BJ (cell line): ENCODE measurements at regions not wholly inside any gene's neighbourhood (a gene's known extent, or its start where the extent isn't known, plus 50 kb on each side); places are given as distances from the start of the nearest gene placed in this dataset.

Experiments used
- CTCF ChIA-PET: fragments of 350-600 bp; formaldehyde crosslinking; extraction: SDS; loops from one replicate; lab custom pipeline; 2021; ENCODE audit warnings: antibody characterized with exemption, inconsistent platforms; lab: Yijun Ruan, JAX
- POLR2A ChIA-PET: fragments of 300-600 bp; sonication (Branson Sonifier 250); formaldehyde crosslinking; extraction: SDS; loops from one replicate; lab custom pipeline; 2021; ENCODE audit warnings: antibody characterized with exemption; lab: Charles Lee
- DNase-seq: peaks from one replicate; pipeline ENCODE4 v3.0.0-alpha.2; 2011; ENCODE audit warnings: low read depth
- H3K27me3 ChIP-seq: 2 replicates; pipeline ENCODE4 v1.6.0; 2011; ENCODE audit warnings: low read length; ENCODE audit not compliant: control insufficient read depth, insufficient read depth
- H3K36me3 ChIP-seq: 2 replicates; pipeline ENCODE4 v1.5.1; 2011; ENCODE audit warnings: low read length; ENCODE audit not compliant: control insufficient read depth, insufficient read depth
- H3K4me3 ChIP-seq: 2 replicates; pipeline ENCODE4 v1.5.1; 2011; ENCODE audit warnings: low read depth, mild to moderate bottlenecking, control low read depth, low read length
- CTCF ChIP-seq: IDR thresholded peaks from 2 replicates; pipeline ENCODE4 v1.5.1; 2011; ENCODE audit warnings: low read depth, mild to moderate bottlenecking, control low read depth, inconsistent platforms, low read length, moderate library complexity; ENCODE audit not compliant: insufficient read depth

GRCh38 chr4:33063241-33063640 is 2343.1 kb downstream of the PCDH7 start:
- no peak for TF ChIP-seq CTCF
- Histone ChIP-seq H3K27me3 (no peaks in the 10 kb centered on the region), H3K36me3 (no peaks in the 10 kb centered on the region), H3K4me3 (no peak overlapping the region)
- CTCF ChIA-PET, result interaction anchor here (4.0 kb wide), 1 partner anchor 12 kb away, joined by 26 read pairs; no protein-coding TSS in a partner anchor
- peak; percentile 69 for DNase-seq
- POLR2A ChIA-PET, result interaction anchor here (0.7 kb wide), 1 partner anchor 26 kb away, joined by 3 read pairs; no protein-coding TSS in a partner anchor

GRCh38 chr4:33064238-33064637 is 2344.1 kb downstream of the PCDH7 start:
- H3K27me3 ChIP-seq, result no peaks in the 10 kb centered on the region
- no peak overlapping the region for H3K4me3 ChIP-seq
- no peak for TF ChIP-seq CTCF
- DNase-seq, result no peak
- ChIA-PET CTCF (interaction anchor here (1.3 kb wide), 1 partner anchor 24 kb away, joined by 3 read pairs; no protein-coding TSS in a partner anchor), POLR2A (no interaction called here)
- H3K36me3 ChIP-seq, result no peaks in the 10 kb centered on the region

GRCh38 chr4:33065749-33066148 is 2345.6 kb downstream of the PCDH7 start:
- POLR2A ChIA-PET, result no interaction called here
- CTCF ChIA-PET, result interaction anchor here (1.0 kb wide), 2 partner anchors 13 to 27 kb away, joined by 3 to 4 read pairs; no protein-coding TSS in a partner anchor

GRCh38 chr4:33067221-33067620 is 2347.1 kb downstream of the PCDH7 start:
- no peak for TF ChIP-seq CTCF
- Histone ChIP-seq H3K27me3 (no peaks in the 10 kb centered on the region), H3K4me3 (no peak overlapping the region), H3K36me3 (no peaks in the 10 kb centered on the region)
- POLR2A ChIA-PET, result no interaction called here
- no peak for DNase-seq
- CTCF ChIA-PET, result no interaction called here

More at GRCh38 chr4:33065749-33066148, 2345.6 kb downstream of the PCDH7 start:
- TF ChIP-seq CTCF, result no peak
- Histone ChIP-seq H3K4me3 (no peak overlapping the region), H3K36me3 (no peaks in the 10 kb centered on the region), H3K27me3 (no peaks in the 10 kb centered on the region)
- DNase-seq, result no peak

GRCh38 chr4:33068539-33068938 is 2348.4 kb downstream of the PCDH7 start:
- POLR2A ChIA-PET, result no interaction called here
- no peak overlapping the region for H3K4me3 ChIP-seq
- TF ChIP-seq CTCF, result no peak
- H3K27me3 ChIP-seq, result no peaks in the 10 kb centered on the region
- no peak for DNase-seq
- CTCF ChIA-PET, result no interaction called here
- no peaks in the 10 kb centered on the region for H3K36me3 ChIP-seq
